AG04450 (cell line): ENCODE measurements at regions not wholly inside any gene's neighbourhood (a gene's known extent, or its start where the extent isn't known, plus 50 kb on each side); places are given as distances from the start of the nearest gene placed in this dataset.

Source experiments
- CTCF ChIA-PET: fragments of 300-600, 350-600 bp; formaldehyde crosslinking; extraction: SDS; loops from one replicate; lab custom pipeline; 2022; ENCODE audit warnings: antibody characterized with exemption, inconsistent platforms; lab: Charles Lee
- POLR2A ChIA-PET: fragments of 350-600 bp; formaldehyde crosslinking; extraction: SDS; loops from one replicate; lab custom pipeline; 2021; ENCODE audit warnings: antibody characterized with exemption, inconsistent platforms; lab: Yijun Ruan, JAX
- DNase-seq: peaks from one replicate; pipeline ENCODE4 v3.0.0-alpha.2; 2011; ENCODE audit warnings: low read depth, low spot score
- H3K27ac ChIP-seq: one replicate; pipeline ENCODE4 v1.5.1; 2012; ENCODE audit warnings: low read depth, low read length, control low read depth
- H3K27me3 ChIP-seq: one replicate; pipeline ENCODE4 v1.6.0; 2012; ENCODE audit warnings: low read length; ENCODE audit not compliant: control insufficient read depth, insufficient read depth
- H3K4me3 ChIP-seq: 2 replicates; pipeline ENCODE4 v1.5.1; 2011; ENCODE audit warnings: mild to moderate bottlenecking, low read depth, low read length, control low read depth
- H3K9me3 ChIP-seq: 2 replicates; pipeline ENCODE4 v1.5.1; 2012; ENCODE audit warnings: low read length; ENCODE audit not compliant: control insufficient read depth, insufficient read depth
- TF ChIP-seq, protein P1 (sequence below): IDR thresholded peaks from 2 replicates; pipeline ENCODE4 v1.5.1; 2011; ENCODE audit warnings: low read depth, low read length, control low read depth, inconsistent platforms

GRCh38 chr18:57869221-57869620, 66.1 kb upstream of the ATP8B1 start:
- DNase-seq: no peak
- TF ChIP-seq, protein P1, sequence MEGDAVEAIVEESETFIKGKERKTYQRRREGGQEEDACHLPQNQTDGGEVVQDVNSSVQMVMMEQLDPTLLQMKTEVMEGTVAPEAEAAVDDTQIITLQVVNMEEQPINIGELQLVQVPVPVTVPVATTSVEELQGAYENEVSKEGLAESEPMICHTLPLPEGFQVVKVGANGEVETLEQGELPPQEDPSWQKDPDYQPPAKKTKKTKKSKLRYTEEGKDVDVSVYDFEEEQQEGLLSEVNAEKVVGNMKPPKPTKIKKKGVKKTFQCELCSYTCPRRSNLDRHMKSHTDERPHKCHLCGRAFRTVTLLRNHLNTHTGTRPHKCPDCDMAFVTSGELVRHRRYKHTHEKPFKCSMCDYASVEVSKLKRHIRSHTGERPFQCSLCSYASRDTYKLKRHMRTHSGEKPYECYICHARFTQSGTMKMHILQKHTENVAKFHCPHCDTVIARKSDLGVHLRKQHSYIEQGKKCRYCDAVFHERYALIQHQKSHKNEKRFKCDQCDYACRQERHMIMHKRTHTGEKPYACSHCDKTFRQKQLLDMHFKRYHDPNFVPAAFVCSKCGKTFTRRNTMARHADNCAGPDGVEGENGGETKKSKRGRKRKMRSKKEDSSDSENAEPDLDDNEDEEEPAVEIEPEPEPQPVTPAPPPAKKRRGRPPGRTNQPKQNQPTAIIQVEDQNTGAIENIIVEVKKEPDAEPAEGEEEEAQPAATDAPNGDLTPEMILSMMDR: no peak
- no peak overlapping the region for H3K27ac ChIP-seq
- H3K4me3 ChIP-seq: no peak overlapping the region
- H3K27me3 ChIP-seq: no peaks in the 10 kb centered on the region
- ChIA-PET CTCF (interaction anchor here (4.6 kb wide), 1 partner anchor 12 kb away, joined by 17 read pairs; no protein-coding TSS in a partner anchor), POLR2A (no interaction called here)
- H3K9me3 ChIP-seq: peaks cover 2% of the 10 kb centered on the region; the same call in 1 of the 2 replicates

DNA sequence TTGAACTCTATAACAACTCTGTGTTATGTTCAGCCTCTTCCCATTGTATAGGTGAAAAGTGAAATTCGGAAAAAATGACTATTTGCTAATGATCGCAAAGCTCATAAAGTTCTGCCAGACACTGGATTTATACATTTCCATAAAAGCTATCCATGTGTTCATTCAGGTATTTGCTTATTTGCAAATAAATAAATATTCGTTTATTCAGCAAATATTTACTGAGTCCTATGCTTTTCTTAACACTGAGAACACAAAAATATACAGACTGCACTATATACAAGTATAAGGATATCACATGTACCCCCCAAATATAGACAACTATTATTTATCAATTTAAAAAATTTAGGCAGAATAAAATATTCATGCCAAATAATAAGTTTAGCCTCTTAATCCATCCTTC, 63.2 kb upstream of the ATP8B1 start:
- Histone ChIP-seq H3K27me3 (no peaks in the 10 kb centered on the region), H3K4me3 (no peak overlapping the region), H3K27ac (no peak overlapping the region), H3K9me3 (peaks cover 2% of the 10 kb centered on the region; the same call in 1 of the 2 replicates)
- POLR2A ChIA-PET: no interaction called here
- CTCF ChIA-PET: no interaction called here
- TF ChIP-seq, protein P1: no peak
- no peak for DNase-seq

DNA sequence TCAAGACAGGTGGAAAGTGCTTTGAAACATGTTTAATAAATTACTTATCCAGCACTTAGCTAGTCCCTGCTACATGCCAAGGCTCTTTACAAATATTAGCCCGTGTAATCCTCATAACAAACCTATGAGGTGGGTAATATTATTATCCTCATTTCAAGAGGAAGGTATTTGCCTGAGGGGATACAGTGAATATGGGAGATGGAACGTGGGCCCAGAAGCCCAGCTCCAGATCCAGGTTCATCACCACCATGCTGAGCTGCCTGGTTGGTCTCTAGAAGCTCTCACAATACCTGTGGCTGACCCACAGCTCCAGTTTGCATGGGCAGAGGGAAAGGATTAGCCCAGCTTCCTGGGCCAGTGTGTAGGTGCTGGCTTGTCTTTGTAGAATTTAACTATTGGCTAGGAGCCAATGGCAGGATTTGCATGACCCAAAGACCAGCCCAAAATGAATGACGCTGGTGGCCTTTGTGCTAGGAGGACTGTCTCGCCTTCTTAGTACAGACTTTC, 61.6 kb upstream of the ATP8B1 start:
- Histone ChIP-seq H3K9me3 (no peaks in the 10 kb centered on the region), H3K27ac (no peak overlapping the region), H3K4me3 (no peak overlapping the region), H3K27me3 (no peaks in the 10 kb centered on the region)
- TF ChIP-seq, protein P1: no peak
- ChIA-PET CTCF (interaction anchor here (1.5 kb wide), 1 partner anchor 17 kb away, joined by 6 read pairs; no protein-coding TSS in a partner anchor), POLR2A (no interaction called here)
- DNase-seq: no peak

- TF ChIP-seq, protein P1: no peak
- POLR2A ChIA-PET: no interaction called here
- Histone ChIP-seq H3K9me3 (no peaks in the 10 kb centered on the region), H3K4me3 (no peak overlapping the region), H3K27ac (no peak overlapping the region), H3K27me3 (no peaks in the 10 kb centered on the region)
- no peak for DNase-seq
- CTCF ChIA-PET: interaction anchor here (0.8 to 1.5 kb wide), 2 partner anchors 18 to 318 kb away, joined by 3 to 6 read pairs; no protein-coding TSS in a partner anchor
These were observed 60.6 kb upstream of the ATP8B1 start for GRCh38 chr18:57863706-57864105.

DNA sequence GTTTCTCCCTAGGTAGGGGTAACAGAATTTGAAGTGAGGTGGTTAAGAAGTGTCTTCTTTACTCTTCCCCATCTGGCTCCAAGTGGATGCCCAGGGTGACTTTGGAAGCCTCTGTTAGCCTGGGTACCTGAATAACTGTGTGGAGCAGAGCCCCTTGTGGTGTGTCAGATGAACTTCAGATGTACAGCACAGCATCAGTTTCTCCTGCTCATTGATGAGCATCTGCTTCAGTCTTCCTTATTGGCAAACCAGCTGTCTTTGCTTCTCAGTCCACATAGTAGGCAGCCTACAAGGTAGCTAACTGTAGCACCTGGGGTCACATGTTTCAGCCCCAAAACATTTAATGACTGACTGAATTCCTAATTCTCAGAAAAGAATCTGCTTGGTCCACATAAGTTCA, 56.2 kb upstream of the ATP8B1 start:
- no peaks in the 10 kb centered on the region for H3K9me3 ChIP-seq
- no peaks in the 10 kb centered on the region for H3K27me3 ChIP-seq
- POLR2A ChIA-PET: no interaction called here
- TF ChIP-seq, protein P1: peak; percentile 40
- no peak for DNase-seq
- no peak overlapping the region for H3K27ac ChIP-seq
- no peak overlapping the region for H3K4me3 ChIP-seq
- CTCF ChIA-PET: interaction anchor here (0.6 to 1.4 kb wide), 2 partner anchors 17 to 23 kb away, joined by 3 to 7 read pairs; no protein-coding TSS in a partner anchor
